Aorta (tissue), 5 donors: ENCODE measurements at regions not wholly inside any gene's neighbourhood (a gene's known extent, or its start where the extent isn't known, plus 50 kb on each side); places are given as distances from the start of the nearest gene placed in this dataset.
"Not testable (repeated sequence)": the region's sequence is repeated elsewhere in the genome, so short reads cannot be mapped to it uniquely, and the experiment has no call there.

Experiments
- ATAC-seq: fragments of 200-7000 bp; cut with Tn5 transposase; one replicate; pipeline ENCODE4 v1.9.1; 2022; ENCODE audit warnings: moderate library complexity; ENCODE audit not compliant: low FRiP score
- DNase-seq, 2 donors: peaks; one replicate each; pipeline ENCODE4 v3.0.0-alpha.2; 2020
- H3K27ac ChIP-seq, 2 donors: one replicate each; pipeline ENCODE4 v1.5.1; 2013; ENCODE audit warnings: low read length in 2 of 2, mild to moderate bottlenecking in 2 of 2, moderate library complexity in 2 of 2, control low read depth in 1 of 2, inconsistent platforms in 1 of 2, low read depth in 1 of 2
- H3K27me3 ChIP-seq, 2 donors: one replicate each; pipeline ENCODE4 v1.6.1; 2013; ENCODE audit warnings: control low read depth in 1 of 2, low read length in 1 of 2, mild to moderate bottlenecking in 1 of 2, moderate library complexity in 1 of 2; ENCODE audit not compliant: insufficient read depth in 2 of 2, control insufficient read depth in 1 of 2
- H3K36me3 ChIP-seq, 2 donors: one replicate each; pipeline ENCODE4 v1.6.1; 2013; ENCODE audit warnings: control low read depth in 1 of 2, low read length in 1 of 2, mild to moderate bottlenecking in 1 of 2; ENCODE audit not compliant: insufficient read depth in 2 of 2, control insufficient read depth in 1 of 2
- H3K4me1 ChIP-seq, 2 donors: one replicate each; pipeline ENCODE4 v1.6.1; 2013; ENCODE audit warnings: low read length in 2 of 2, control low read depth in 1 of 2, mild to moderate bottlenecking in 1 of 2, moderate library complexity in 1 of 2; ENCODE audit not compliant: insufficient read depth in 2 of 2, control insufficient read depth in 1 of 2
- H3K4me3 ChIP-seq, 2 donors: one replicate each; pipeline ENCODE4 v1.5.1; 2013; ENCODE audit warnings: low read length in 2 of 2, control low read depth in 1 of 2, mild to moderate bottlenecking in 1 of 2
- H3K9me3 ChIP-seq: one replicate; pipeline ENCODE4 v1.6.1; 2013; ENCODE audit warnings: mild to moderate bottlenecking, low read length; ENCODE audit not compliant: control insufficient read depth
- WGBS, 2 donors: extraction: QIAGEN DNeasy Blood & Tissue Kit; methylation state at CpG; one replicate each; pipeline ENCODE4 v1.1.7; 2013; 5-methylcytosine and 5-hydroxymethylcytosine counted together
- intact Hi-C, 2 donors: fragments of 100-400 bp; cut with DNase I; formaldehyde crosslinking; loops; one replicate each; pipeline versions ENCODE4 v1.14.2 to v1.15.0; 2022
- donor health status: healthy with polysubstance abuse.
- donor health status: Bipolar disorder and iron deficiency.
- donor health status: DM: no; HTN: no; CAD: no.
- donor health status: DM: no; HTN: no; CAD: no.
- donor health status: DM: yes; HTN: yes; CAD: no.

DNA sequence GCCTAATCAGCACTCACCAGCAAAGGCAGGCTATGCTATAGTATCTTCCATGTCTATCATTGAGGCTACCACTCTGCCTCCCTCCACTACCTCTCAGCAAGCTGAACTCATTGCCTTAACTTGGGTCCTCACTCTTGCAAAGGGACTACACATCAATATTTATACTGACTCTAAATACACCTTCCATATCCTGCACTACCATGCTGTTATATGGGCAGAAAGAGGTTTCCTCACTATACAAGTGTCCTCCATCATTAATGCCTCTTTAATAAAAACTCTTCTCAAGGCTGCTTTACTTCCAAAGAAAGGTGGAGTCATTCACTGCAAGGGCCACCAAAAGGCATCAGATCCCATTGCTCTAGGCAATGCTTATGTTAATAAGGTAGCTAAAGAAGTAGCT lies 669.3 kb upstream of the USP15 start:
- ATAC-seq, H3K27me3 ChIP-seq, H3K36me3 ChIP-seq, DNase-seq, intact Hi-C loops, H3K4me3 ChIP-seq, H3K9me3 ChIP-seq, H3K27ac ChIP-seq, H3K4me1 ChIP-seq: not testable (repeated sequence)

DNA sequence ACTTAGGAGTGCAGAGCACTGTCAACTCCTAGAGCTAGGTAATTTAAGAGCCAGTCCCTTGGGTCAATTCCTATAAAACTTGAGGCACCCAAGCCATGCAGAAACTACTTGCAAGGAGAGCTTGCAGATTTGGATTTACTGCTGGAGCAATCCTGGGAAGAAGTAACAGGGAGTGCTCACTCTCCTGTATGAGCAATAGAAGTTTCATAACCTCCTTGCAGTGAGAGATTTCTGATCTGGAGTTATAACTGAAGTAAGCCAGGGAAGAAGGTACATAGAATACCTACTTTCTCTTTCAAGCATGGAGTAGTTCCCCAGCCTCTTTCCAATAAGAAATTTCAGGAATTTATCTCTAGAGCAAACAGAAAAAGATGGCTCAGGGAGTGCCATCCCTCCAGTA lies 650.1 kb upstream of the USP15 start:
- no peak for DNase-seq

DNA sequence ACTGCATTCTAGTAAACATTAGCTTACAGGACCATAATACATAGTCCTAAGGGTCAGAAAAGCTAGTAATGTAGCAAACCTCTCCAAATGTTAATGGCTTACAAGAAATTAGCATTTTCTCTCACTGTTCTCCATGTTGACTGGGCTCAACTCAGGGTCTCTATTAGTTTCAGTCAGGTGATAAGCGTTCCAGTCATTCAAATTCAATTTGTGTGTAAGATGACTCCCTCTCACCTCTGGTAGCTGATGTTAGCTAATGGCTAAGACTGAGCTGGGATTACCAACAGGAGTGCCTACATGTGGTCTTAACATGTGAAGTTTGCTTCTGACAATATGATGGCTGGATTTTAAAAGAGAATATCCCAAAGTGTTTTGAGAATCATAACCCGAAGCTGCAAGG lies 630.5 kb upstream of the USP15 start:
- ATAC-seq = no peak

More for the DNA sequence above, 650.1 kb upstream of the USP15 start:
- H3K4me3 ChIP-seq = no peak overlapping the region
- ATAC-seq = no peak
- intact Hi-C loops = no loop called here
- no peaks in the 10 kb centered on the region for H3K27me3 ChIP-seq
- H3K4me1 ChIP-seq = no peaks in the 10 kb centered on the region
- no peaks in the 10 kb centered on the region for H3K36me3 ChIP-seq
- no peaks in the 10 kb centered on the region for H3K9me3 ChIP-seq
- no peak overlapping the region for H3K27ac ChIP-seq

DNA sequence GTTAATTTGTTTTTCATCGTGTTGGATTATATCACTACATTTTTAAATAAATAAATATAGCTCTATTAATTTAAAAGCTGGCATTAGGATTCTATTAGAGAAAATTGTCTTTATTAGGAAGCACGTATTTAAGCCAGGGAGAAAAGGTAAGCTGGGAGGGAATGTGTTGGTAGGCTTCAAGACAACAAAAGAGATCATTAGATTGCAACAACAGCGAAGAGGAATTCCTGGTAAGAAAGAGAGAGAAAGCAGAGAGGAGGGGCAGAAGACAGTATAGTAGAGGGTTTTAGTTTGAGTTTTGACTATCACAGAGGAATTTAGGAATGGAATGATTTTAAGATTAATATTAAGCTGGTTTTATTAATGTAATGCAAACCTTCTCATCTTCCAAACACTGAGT lies 613.6 kb upstream of the USP15 start:
- ATAC-seq (no peak), DNase-seq (no peak)
- Histone ChIP-seq H3K4me3 (no peak overlapping the region), H3K36me3 (no peaks in the 10 kb centered on the region), H3K27me3 (no peaks in the 10 kb centered on the region), H3K27ac (no peak overlapping the region), H3K9me3 (no peaks in the 10 kb centered on the region), H3K4me1 (no peaks in the 10 kb centered on the region)
- 93 to 95% methylated on average over 3 of the region's 3 CpGs for WGBS, 2 donors
- intact Hi-C loops = no loop called here

More for the DNA sequence above, 630.5 kb upstream of the USP15 start:
- intact Hi-C loops = no loop called here
- no peak overlapping the region for H3K27ac ChIP-seq
- WGBS, 2 donors = 83 to 87% methylated on average over 2 of the region's 2 CpGs
- H3K4me3 ChIP-seq = no peak overlapping the region
- H3K9me3 ChIP-seq = no peaks in the 10 kb centered on the region
- no peaks in the 10 kb centered on the region for H3K36me3 ChIP-seq
- DNase-seq = no peak
- no peaks in the 10 kb centered on the region for H3K27me3 ChIP-seq
- H3K4me1 ChIP-seq = no peaks in the 10 kb centered on the region

DNA sequence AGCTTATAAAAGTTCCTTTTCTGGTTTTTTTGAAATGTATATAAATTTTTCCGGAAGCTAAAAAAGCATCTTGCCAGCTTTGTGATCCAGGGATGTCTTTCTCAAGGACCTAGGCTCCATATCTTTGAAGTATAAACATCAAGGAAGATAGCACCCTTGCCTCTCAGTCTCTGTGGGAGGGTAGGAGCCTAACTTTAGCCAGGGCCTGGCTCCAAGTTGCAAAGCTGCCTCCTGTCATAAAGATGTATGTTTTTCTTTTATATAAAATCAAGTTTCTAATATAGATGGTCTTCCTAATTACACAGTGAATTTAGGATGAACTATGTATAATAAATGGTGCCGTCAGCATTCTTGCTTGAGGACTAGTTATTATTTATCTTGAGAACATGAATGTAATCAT lies 612.6 kb upstream of the USP15 start:
- H3K9me3 ChIP-seq = no peaks in the 10 kb centered on the region
- H3K36me3 ChIP-seq = no peaks in the 10 kb centered on the region
- intact Hi-C loops = no loop called here
- WGBS, 2 donors = 78 to 81% methylated on average over 2 of the region's 2 CpGs
- H3K27me3 ChIP-seq = no peaks in the 10 kb centered on the region
- H3K4me3 ChIP-seq = no peak overlapping the region
- no peak for ATAC-seq
- H3K4me1 ChIP-seq = no peaks in the 10 kb centered on the region
- DNase-seq = no peak
- no peak overlapping the region for H3K27ac ChIP-seq

DNA sequence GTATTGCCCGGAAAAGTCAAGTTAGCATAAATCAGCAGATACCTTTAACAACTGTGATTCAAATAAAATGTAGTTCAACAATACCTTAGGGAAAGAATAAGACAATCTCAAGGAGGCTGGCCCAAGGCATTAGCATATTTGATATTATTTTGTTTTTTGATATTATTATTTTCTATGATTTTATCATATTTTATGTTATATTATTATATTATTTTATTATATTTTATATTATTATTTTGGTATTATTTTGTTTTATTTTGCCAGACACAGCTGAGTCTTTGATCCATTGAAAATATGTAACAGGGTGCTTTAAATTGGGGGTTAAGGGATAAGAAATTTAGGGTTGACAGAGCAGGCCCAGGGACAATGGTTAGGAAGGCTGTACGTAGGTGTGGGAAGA lies 607.9 kb upstream of the USP15 start:
- Histone ChIP-seq H3K4me1 (no peaks in the 10 kb centered on the region), H3K27me3 (no peaks in the 10 kb centered on the region), H3K36me3 (no peaks in the 10 kb centered on the region), H3K4me3 (no peak overlapping the region), H3K9me3 (no peaks in the 10 kb centered on the region), H3K27ac (no peak overlapping the region)
- intact Hi-C loops = no loop called here
- 95% methylated on average over 2 of the region's 2 CpGs for WGBS, 2 donors
- DNase-seq (no peak), ATAC-seq (no peak)

- DNase-seq = no peak
- Histone ChIP-seq H3K27ac (no peak overlapping the region), H3K9me3 (no peaks in the 10 kb centered on the region), H3K27me3 (no peaks in the 10 kb centered on the region), H3K36me3 (no peaks in the 10 kb centered on the region), H3K4me3 (no peak overlapping the region), H3K4me1 (no peaks in the 10 kb centered on the region)
- no peak for ATAC-seq
- 24% methylated on average over 3 of the region's 3 CpGs for WGBS, 2 donors
- intact Hi-C loops = loop anchor here in 1 of 2 donors (5.0 kb wide), 1 partner anchor 338 kb away; no protein-coding TSS in a partner anchor
These were observed 605.5 kb upstream of the USP15 start for GRCh38 chr12:61654698-61655097.

DNA sequence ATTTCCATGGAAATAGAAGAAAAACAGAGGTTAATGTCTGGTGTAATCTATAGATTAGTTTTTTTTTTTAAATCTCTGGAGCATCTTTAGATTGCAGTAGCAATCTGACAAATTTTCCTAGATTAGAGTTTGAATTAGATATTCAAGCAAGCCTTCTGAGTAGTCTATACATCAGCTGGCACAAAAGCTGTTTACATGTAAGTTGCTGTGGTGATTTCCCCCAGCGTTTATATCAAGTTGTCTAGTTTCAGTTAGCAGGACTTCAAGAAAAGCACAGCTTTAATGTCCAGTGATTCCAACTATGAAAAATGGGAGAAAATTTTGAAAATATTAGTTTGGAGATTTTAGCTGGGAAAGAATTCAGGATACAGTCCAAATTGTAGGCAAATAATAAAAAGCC lies 605.0 kb upstream of the USP15 start:
- 33 to 46% methylated on average over 1 of the region's 1 CpG for WGBS, 2 donors
- no peak for ATAC-seq

DNA sequence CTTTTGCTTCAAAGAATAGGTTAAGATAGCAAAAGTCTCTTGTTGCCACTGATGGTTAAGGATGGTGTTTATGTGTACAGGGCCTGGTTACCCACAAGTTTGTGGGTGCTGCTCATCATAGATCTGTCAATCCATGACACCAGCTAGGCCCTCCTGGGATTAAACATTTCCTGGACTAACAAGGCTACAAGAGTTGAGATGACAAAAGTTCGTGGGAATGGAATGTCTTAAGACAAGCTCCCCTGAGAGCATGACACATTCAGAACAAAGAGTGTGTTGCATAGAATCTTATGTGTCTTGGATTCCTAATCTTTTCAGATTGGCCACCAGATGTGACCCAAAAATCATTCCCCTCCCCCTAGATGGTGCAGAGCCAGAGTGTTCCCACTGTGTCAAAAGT lies 592.5 kb upstream of the USP15 start:
- ATAC-seq (no peak), DNase-seq (no peak)
- Histone ChIP-seq H3K27me3 (no peaks in the 10 kb centered on the region), H3K9me3 (peaks cover 8% of the 10 kb centered on the region), H3K27ac (no peak overlapping the region), H3K36me3 (no peaks in the 10 kb centered on the region), H3K4me3 (no peak overlapping the region), H3K4me1 (no peaks in the 10 kb centered on the region)
- intact Hi-C loops = no loop called here
- 11 to 28% methylated on average over 1 of the region's 1 CpG for WGBS, 2 donors

More for the DNA sequence above, 605.0 kb upstream of the USP15 start:
- no peaks in the 10 kb centered on the region for H3K36me3 ChIP-seq
- no peaks in the 10 kb centered on the region for H3K4me1 ChIP-seq
- H3K9me3 ChIP-seq = no peaks in the 10 kb centered on the region
- intact Hi-C loops = loop anchor here in 1 of 2 donors (5.0 kb wide), 1 partner anchor 337 kb away; no protein-coding TSS in a partner anchor
- H3K4me3 ChIP-seq = no peak overlapping the region
- DNase-seq = no peak
- H3K27me3 ChIP-seq = no peaks in the 10 kb centered on the region
- no peak overlapping the region for H3K27ac ChIP-seq
